IMR-90 (cell line): ENCODE measurements at regions not wholly inside any gene's neighbourhood (a gene's known extent, or its start where the extent isn't known, plus 50 kb on each side); places are given as distances from the start of the nearest gene placed in this dataset.

Source experiments
- ATAC-seq: fragments of 200-7000 bp; cut with Tn5 transposase; 2 replicates; pipeline ENCODE4 v1.9.1; 2020; ENCODE audit warnings: low read depth, mild to moderate bottlenecking, moderate library complexity
- BruUV-seq: library from RNA; stranded (reverse); fragments of 400-500 nt; replicated peaks from 2 replicates; lab custom pipeline; 2021; lab: Mats Ljungman, UMichigan
- CTCF ChIA-PET: fragments of 300-600 bp; formaldehyde crosslinking; extraction: SDS; loops from one replicate; lab custom pipeline; 2021; ENCODE audit warnings: antibody characterized with exemption; lab: Yijun Ruan, JAX
- POLR2A ChIA-PET: fragments of 300-600 bp; sonication (Branson Sonifier 250); formaldehyde crosslinking; loops from one replicate; lab custom pipeline; 2022; ENCODE audit warnings: antibody characterized with exemption; ENCODE audit not compliant: unreplicated experiment; lab: Charles Lee
- DNase-seq: peaks from one replicate; pipeline ENCODE4 v3.0.0; 2013
- H2AFZ ChIP-seq: replicated peaks from 2 replicates; pipeline ENCODE3; 2013; ENCODE audit warnings: low read length, mild to moderate bottlenecking; ENCODE audit not compliant: poor library complexity
- H2AK5ac ChIP-seq: 2 replicates; pipeline ENCODE4 v1.6.1; 2013; ENCODE audit warnings: low read depth, low read length, inconsistent platforms
- H2AK9ac ChIP-seq: replicated peaks from 2 replicates; pipeline ENCODE3; 2013; ENCODE audit warnings: mild to moderate bottlenecking, low read depth, low read length, moderate library complexity; ENCODE audit not compliant: poor library complexity
- H2BK120ac ChIP-seq: 2 replicates; pipeline ENCODE4 v1.6.1; 2013; ENCODE audit warnings: low read depth, low read length, inconsistent platforms
- H2BK15ac ChIP-seq: 3 replicates; pipeline ENCODE4 v1.6.1; 2013; ENCODE audit warnings: low read depth, low read length, inconsistent platforms
- H2BK20ac ChIP-seq: 2 replicates; pipeline ENCODE4 v1.6.1; 2013; ENCODE audit warnings: low read depth, mild to moderate bottlenecking, inconsistent platforms, low read length, moderate library complexity
- H2BK5ac ChIP-seq: 2 replicates; pipeline ENCODE4 v1.6.1; 2013; ENCODE audit warnings: mild to moderate bottlenecking, low read depth, low read length, inconsistent platforms; ENCODE audit not compliant: poor library complexity, severe bottlenecking
- H3K14ac ChIP-seq: replicated peaks from 2 replicates; pipeline ENCODE4 v1.6.1; 2013; ENCODE audit warnings: low read depth, low read length, inconsistent platforms
- H3K18ac ChIP-seq: 2 replicates; pipeline ENCODE4 v1.6.1; 2013; ENCODE audit warnings: low read depth, low read length, control low read depth
- H3K23ac ChIP-seq: 2 replicates; pipeline ENCODE4 v1.6.1; 2013; ENCODE audit warnings: low read depth, low read length, inconsistent platforms
- H3K27ac ChIP-seq: 2 replicates; pipeline ENCODE4 v1.5.1; 2013; ENCODE audit warnings: mild to moderate bottlenecking, control low read depth, low read length; ENCODE audit not compliant: insufficient read depth
- H3K27me3 ChIP-seq: 2 replicates; pipeline ENCODE4 v1.6.1; 2013; ENCODE audit warnings: low read length; ENCODE audit not compliant: control insufficient read depth, insufficient read depth
- H3K36me3 ChIP-seq: 2 replicates; pipeline ENCODE4 v1.6.1; 2013; ENCODE audit warnings: low read length, mixed read lengths; ENCODE audit not compliant: control insufficient read depth, insufficient read depth
- H3K4ac ChIP-seq: 2 replicates; pipeline ENCODE4 v1.6.1; 2013; ENCODE audit warnings: low read depth, low read length, inconsistent platforms
- H3K4me1 ChIP-seq: 2 replicates; pipeline ENCODE4 v1.6.1; 2013; ENCODE audit warnings: low read length, mixed read lengths; ENCODE audit not compliant: control insufficient read depth, insufficient read depth
- H3K4me2 ChIP-seq: 2 replicates; pipeline ENCODE4 v1.6.1; 2013; ENCODE audit warnings: low read depth, mild to moderate bottlenecking, control low read depth, low read length, moderate library complexity
- H3K4me3 ChIP-seq: 2 replicates; pipeline ENCODE4 v1.5.1; 2013; ENCODE audit warnings: low read depth, mild to moderate bottlenecking, control low read depth, low read length, moderate library complexity; ENCODE audit not compliant: insufficient read depth
- H3K56ac ChIP-seq: 2 replicates; pipeline ENCODE4 v1.6.1; 2013; ENCODE audit warnings: low read length, inconsistent platforms; ENCODE audit not compliant: insufficient read depth; ENCODE audit errors: extremely low read depth
- H3K79me1 ChIP-seq, 2 experiments: 2 replicates each; pipeline ENCODE4 v1.6.1; 2013; ENCODE audit warnings: low read length in 2 of 2, inconsistent platforms in 1 of 2, low read depth in 1 of 2
- H3K9ac ChIP-seq: 2 replicates; pipeline ENCODE4 v1.6.1; 2013; ENCODE audit warnings: low read depth, low read length, control low read depth
- H3K9me1 ChIP-seq: 2 replicates; pipeline ENCODE4 v1.6.1; 2013; ENCODE audit warnings: low read length, inconsistent platforms; ENCODE audit not compliant: insufficient read depth
- H3K9me3 ChIP-seq: 2 replicates; pipeline ENCODE4 v1.6.1; 2013; ENCODE audit warnings: low read length; ENCODE audit not compliant: control insufficient read depth, insufficient read depth
- H4K20me1 ChIP-seq: 2 replicates; pipeline ENCODE4 v1.6.1; 2013; ENCODE audit warnings: low read length, inconsistent platforms; ENCODE audit not compliant: insufficient read depth
- H4K5ac ChIP-seq: 2 replicates; pipeline ENCODE4 v1.6.1; 2013; ENCODE audit warnings: mild to moderate bottlenecking, low read depth, low read length, control low read depth
- H4K8ac ChIP-seq, 2 experiments: 2 replicates each; pipeline ENCODE4 v1.6.1; 2013; ENCODE audit warnings: low read depth in 2 of 2, low read length in 2 of 2, control low read depth in 1 of 2, inconsistent platforms in 1 of 2
- H4K91ac ChIP-seq: 2 replicates; pipeline ENCODE4 v1.6.1; 2013; ENCODE audit warnings: low read depth, low read length, inconsistent platforms; ENCODE audit not compliant: insufficient read depth
- BHLHE40 ChIP-seq: fragments of 150-350 bp; IDR thresholded peaks from 2 replicates; pipeline ENCODE4 v1.6.1; 2016; ENCODE audit warnings: mild to moderate bottlenecking, low read depth, low read length
- CEBPB ChIP-seq: IDR thresholded peaks from 2 replicates; pipeline ENCODE4 v1.6.1; 2012; ENCODE audit warnings: low read depth, low read length, improper control_type of control experiment
- CHD1 ChIP-seq: IDR thresholded peaks from 2 replicates; pipeline ENCODE4 v1.6.1; 2012; ENCODE audit warnings: low read depth, low read length, improper control_type of control experiment
- FOS ChIP-seq: fragments of 150-350 bp; IDR thresholded peaks from 2 replicates; pipeline ENCODE4 v1.6.1; 2016; ENCODE audit warnings: low read depth, low read length
- MAZ ChIP-seq: IDR thresholded peaks from 2 replicates; pipeline ENCODE4 v1.6.1; 2012; ENCODE audit warnings: low read depth, mild to moderate bottlenecking, low read length, improper control_type of control experiment, moderate library complexity, borderline replicate concordance
- MXI1 ChIP-seq: IDR thresholded peaks from 2 replicates; pipeline ENCODE4 v1.6.1; 2012; ENCODE audit warnings: low read depth, mild to moderate bottlenecking, low read length, moderate library complexity, borderline replicate concordance
- POLR2A ChIP-seq: IDR thresholded peaks from 2 replicates; pipeline ENCODE4 v1.6.1; 2012; ENCODE audit warnings: mild to moderate bottlenecking, low read depth, low read length
- RAD21 ChIP-seq: IDR thresholded peaks from 2 replicates; pipeline ENCODE4 v1.6.1; 2012; ENCODE audit warnings: low read length, improper control_type of control experiment
- RCOR1 ChIP-seq: IDR thresholded peaks from 2 replicates; pipeline ENCODE4 v1.6.1; 2012; ENCODE audit warnings: mild to moderate bottlenecking, low read length, improper control_type of control experiment; ENCODE audit not compliant: insufficient replicate concordance
- RFX5 ChIP-seq: IDR thresholded peaks from 2 replicates; pipeline ENCODE4 v1.8.0; 2012; ENCODE audit warnings: low read depth, mild to moderate bottlenecking, low read length, moderate library complexity
- SMC3 ChIP-seq: fragments of 150-350 bp; IDR thresholded peaks from 2 replicates; pipeline ENCODE4 v1.6.1; 2016; ENCODE audit warnings: low read depth, mild to moderate bottlenecking, antibody characterized with exemption, low read length, moderate library complexity
- WGBS, 2 experiments: methylation state at CpG; one replicate each; pipeline versions ENCODE4 v1.1.5 to v1.1.7; 2013; ENCODE audit warnings: missing lambda C conversion rate in 2 of 2; ENCODE audit not compliant: insufficient read length in 1 of 2; ENCODE audit errors: extremely low coverage in 2 of 2; 5-methylcytosine and 5-hydroxymethylcytosine counted together
- dilution Hi-C: fragments of 300-500 bp; cut with HindIII; formaldehyde crosslinking; loops from one replicate; pipeline ENCODE4 v1.14.3; 2018; ENCODE audit warnings: low sequenced_read_pairs; ENCODE audit not compliant: unreplicated experiment
- in situ Hi-C: fragments of 300-500 bp; cut with MboI; formaldehyde crosslinking; loops from 3 replicates; pipeline ENCODE4 v1.14.3; 2019; ENCODE audit warnings: low sequenced_read_pairs, inconsistent platforms, mixed read lengths
- intact Hi-C: fragments of 100-400 bp; cut with micrococcal nuclease; formaldehyde crosslinking; loops from 2 replicates; pipeline ENCODE4 v1.10.0; 2022
- TF ChIP-seq, protein P1 (sequence below): fragments of 150-350 bp; IDR thresholded peaks from 2 replicates; pipeline ENCODE4 v1.6.1; 2016; ENCODE audit warnings: low read depth, mild to moderate bottlenecking, low read length, moderate library complexity, borderline replicate concordance

DNA sequence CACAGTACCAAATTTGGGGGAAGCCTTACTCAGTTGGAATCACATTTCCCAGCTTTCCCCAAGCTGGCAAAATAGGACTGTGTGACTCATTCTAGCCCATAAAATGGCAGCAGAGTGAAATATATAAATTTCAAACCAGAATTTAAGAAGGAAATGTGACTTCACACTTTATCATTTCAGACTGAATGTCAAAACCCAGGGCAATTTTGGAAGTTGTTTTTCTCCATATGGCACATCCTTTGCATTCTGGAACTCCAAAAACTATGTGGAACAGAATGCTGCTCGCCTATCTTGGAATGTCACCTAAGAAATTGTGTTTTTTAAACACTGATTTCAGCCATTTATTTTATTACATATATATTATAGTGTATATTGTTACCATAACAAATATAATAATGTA, 424.7 kb upstream of the ST8SIA4 start:
- ChIA-PET POLR2A (no interaction called here), CTCF (no interaction called here)
- H3K4me3 ChIP-seq, result no peak overlapping the region
- no peak overlapping the region for H2BK20ac ChIP-seq
- H2AK5ac ChIP-seq, result no peak overlapping the region
- H3K4ac ChIP-seq, result no peak overlapping the region
- H4K20me1 ChIP-seq, result no peaks in the 10 kb centered on the region
- no peak overlapping the region for H3K56ac ChIP-seq
- TF ChIP-seq SMC3 (no peak), MAZ (no peak), FOS (no peak), BHLHE40 (no peak), RCOR1 (no peak), RAD21 (no peak), CHD1 (no peak), POLR2A (no peak), RFX5 (no peak), CEBPB (no peak), MXI1 (no peak)
- TF ChIP-seq, protein P1, sequence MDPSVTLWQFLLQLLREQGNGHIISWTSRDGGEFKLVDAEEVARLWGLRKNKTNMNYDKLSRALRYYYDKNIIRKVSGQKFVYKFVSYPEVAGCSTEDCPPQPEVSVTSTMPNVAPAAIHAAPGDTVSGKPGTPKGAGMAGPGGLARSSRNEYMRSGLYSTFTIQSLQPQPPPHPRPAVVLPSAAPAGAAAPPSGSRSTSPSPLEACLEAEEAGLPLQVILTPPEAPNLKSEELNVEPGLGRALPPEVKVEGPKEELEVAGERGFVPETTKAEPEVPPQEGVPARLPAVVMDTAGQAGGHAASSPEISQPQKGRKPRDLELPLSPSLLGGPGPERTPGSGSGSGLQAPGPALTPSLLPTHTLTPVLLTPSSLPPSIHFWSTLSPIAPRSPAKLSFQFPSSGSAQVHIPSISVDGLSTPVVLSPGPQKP, result no peak
- DNase-seq, result no peak
- dilution Hi-C loops, result no loop called here
- no peak overlapping the region for H2BK120ac ChIP-seq
- H3K36me3 ChIP-seq, result no peaks in the 10 kb centered on the region
- no peak overlapping the region for H2BK5ac ChIP-seq
- peaks cover 12% of the 10 kb centered on the region for H3K9me3 ChIP-seq
- intact Hi-C loops, result no loop called here
- BruUV-seq, result no TSS peak
- no peak overlapping the region for H3K14ac ChIP-seq
- no peak overlapping the region for H4K5ac ChIP-seq
- H3K9me1 ChIP-seq, result no peaks in the 10 kb centered on the region
- H4K8ac ChIP-seq, result no peak overlapping the region
- no peak overlapping the region for H3K23ac ChIP-seq
- no peaks in the 10 kb centered on the region for H3K27me3 ChIP-seq
- no peak overlapping the region for H3K9ac ChIP-seq
- H3K79me1 ChIP-seq, result no peaks in the 10 kb centered on the region
- H4K91ac ChIP-seq, result no peak overlapping the region
- no peak overlapping the region for H2AFZ ChIP-seq
- H3K27ac ChIP-seq, result no peak overlapping the region
- H2BK15ac ChIP-seq, result no peak overlapping the region
- H3K4me1 ChIP-seq, result no peaks in the 10 kb centered on the region
- WGBS, 2 experiments, result no CpG with 5 or more reads among the region's 1 CpG
- no peak overlapping the region for H2AK9ac ChIP-seq
- H3K18ac ChIP-seq, result no peak overlapping the region
- in situ Hi-C loops, result no loop called here
- no peak for ATAC-seq
- no peak overlapping the region for H3K4me2 ChIP-seq
